Activated T-helper 2 cell treated with anti-CD3 and anti-CD28 coated beads, Interferon-gamma antibody, Interleukin-2, Interleukin-4, amounts not matched to agents 10 μg/mL and 5 μg/mL and 100 μg/mL, durations not matched to agents 14 hours and 24 hours and 36 hours (primary cell): ENCODE measurements at regions not wholly inside any gene's neighbourhood (a gene's known extent, or its start where the extent isn't known, plus 50 kb on each side); places are given as distances from the start of the nearest gene placed in this dataset.

Source experiments
- DNase-seq: peaks from one replicate; pipeline ENCODE4 v3.0.0; 2021; ENCODE audit warnings: low spot score
- H3K27ac Mint-ChIP-seq: one replicate; pipeline ENCODE4 v1.8.0; 2021; ENCODE audit warnings: mixed read lengths
- H3K27me3 Mint-ChIP-seq: one replicate; pipeline ENCODE4 v1.8.0; 2021; ENCODE audit warnings: low read depth, mixed read lengths
- H3K36me3 Mint-ChIP-seq: one replicate; pipeline ENCODE4 v1.8.0; 2021; ENCODE audit warnings: low read depth, mixed read lengths
- H3K4me1 Mint-ChIP-seq: one replicate; pipeline ENCODE4 v1.8.0; 2021; ENCODE audit warnings: low read depth, mixed read lengths
- H3K4me3 Mint-ChIP-seq: one replicate; pipeline ENCODE4 v1.8.0; 2021; ENCODE audit warnings: low read depth, mild to moderate bottlenecking, moderate library complexity, mixed read lengths
- H3K9me3 Mint-ChIP-seq: one replicate; pipeline ENCODE4 v1.8.0; 2021; ENCODE audit warnings: mixed read lengths
- intact Hi-C: fragments of 100-400 bp; cut with micrococcal nuclease; formaldehyde crosslinking; loops from one replicate; pipeline ENCODE4 v1.15.1; 2023

GRCh38 chr7:45402480-45403218, 171.5 kb upstream of the ADCY1 start:
- intact Hi-C loops = loop anchor here (5.0 kb wide), 1 partner anchor 45 kb away; no protein-coding TSS in a partner anchor
- H3K27me3 Mint-ChIP-seq = no peaks in the 10 kb centered on the region
- no peak overlapping the region for H3K4me3 Mint-ChIP-seq
- no peak for DNase-seq
- H3K36me3 Mint-ChIP-seq = no peaks in the 10 kb centered on the region
- peaks cover 5% of the 10 kb centered on the region for H3K9me3 Mint-ChIP-seq
- H3K4me1 Mint-ChIP-seq = peaks cover 11% of the 10 kb centered on the region
- peak overlapping the region; percentile 48 for H3K27ac Mint-ChIP-seq

GRCh38 chr7:45404622-45405021, 169.5 kb upstream of the ADCY1 start:
- DNase-seq = no peak
- intact Hi-C loops = loop anchor here (5.0 kb wide), 1 partner anchor 43 kb away; no protein-coding TSS in a partner anchor
- Mint-ChIP-seq H3K4me1 (peaks cover 11% of the 10 kb centered on the region), H3K27me3 (peaks cover 5% of the 10 kb centered on the region), H3K4me3 (no peak overlapping the region), H3K36me3 (no peaks in the 10 kb centered on the region), H3K9me3 (peaks cover 5% of the 10 kb centered on the region), H3K27ac (no peak overlapping the region)

GRCh38 chr7:45407730-45408408, 166.3 kb upstream of the ADCY1 start:
- Mint-ChIP-seq H3K36me3 (no peaks in the 10 kb centered on the region), H3K27me3 (peaks cover 5% of the 10 kb centered on the region), H3K27ac (no peak overlapping the region), H3K9me3 (peaks cover 10% of the 10 kb centered on the region), H3K4me3 (no peak overlapping the region), H3K4me1 (peaks cover 2% of the 10 kb centered on the region)
- no peak for DNase-seq
- intact Hi-C loops = no loop called here

- H3K9me3 Mint-ChIP-seq = peaks cover 10% of the 10 kb centered on the region
- DNase-seq = no peak
- H3K4me1 Mint-ChIP-seq = no peaks in the 10 kb centered on the region
- intact Hi-C loops = no loop called here
- no peaks in the 10 kb centered on the region for H3K36me3 Mint-ChIP-seq
- peaks cover 5% of the 10 kb centered on the region for H3K27me3 Mint-ChIP-seq
- H3K4me3 Mint-ChIP-seq = no peak overlapping the region
- no peak overlapping the region for H3K27ac Mint-ChIP-seq
These were observed 165.8 kb upstream of the ADCY1 start for GRCh38 chr7:45408409-45408737.

GRCh38 chr7:45410893-45411292, 163.3 kb upstream of the ADCY1 start:
- intact Hi-C loops = loop anchor here (10.0 kb wide), 1 partner anchor 134 kb away; no protein-coding TSS in a partner anchor
- no peak for DNase-seq
- Mint-ChIP-seq H3K36me3 (no peaks in the 10 kb centered on the region), H3K4me1 (no peaks in the 10 kb centered on the region), H3K27me3 (peaks cover 5% of the 10 kb centered on the region), H3K27ac (no peak overlapping the region), H3K4me3 (no peak overlapping the region), H3K9me3 (peaks cover 5% of the 10 kb centered on the region)

- Mint-ChIP-seq H3K27me3 (peaks cover 2% of the 10 kb centered on the region), H3K4me3 (no peak overlapping the region), H3K36me3 (no peaks in the 10 kb centered on the region), H3K4me1 (peaks cover 6% of the 10 kb centered on the region), H3K27ac (no peak overlapping the region), H3K9me3 (peaks cover 5% of the 10 kb centered on the region)
- intact Hi-C loops = loop anchor here (10.0 kb wide), 1 partner anchor 131 kb away; no protein-coding TSS in a partner anchor
- DNase-seq = no peak
These were observed 160.7 kb upstream of the ADCY1 start for GRCh38 chr7:45413419-45413818.

- H3K27ac Mint-ChIP-seq = no peak overlapping the region
- peaks cover 5% of the 10 kb centered on the region for H3K9me3 Mint-ChIP-seq
- H3K36me3 Mint-ChIP-seq = no peaks in the 10 kb centered on the region
- intact Hi-C loops = loop anchor here (10.0 kb wide), 1 partner anchor 131 kb away; no protein-coding TSS in a partner anchor
- no peak for DNase-seq
- H3K27me3 Mint-ChIP-seq = peaks cover 1% of the 10 kb centered on the region
- no peak overlapping the region for H3K4me3 Mint-ChIP-seq
- H3K4me1 Mint-ChIP-seq = peaks cover 6% of the 10 kb centered on the region
These were observed 159.9 kb upstream of the ADCY1 start for GRCh38 chr7:45414226-45414625.

GRCh38 chr7:45415265-45415664, 158.9 kb upstream of the ADCY1 start:
- Mint-ChIP-seq H3K9me3 (peaks cover 5% of the 10 kb centered on the region), H3K4me3 (no peak overlapping the region), H3K27me3 (peaks cover 4% of the 10 kb centered on the region), H3K36me3 (no peaks in the 10 kb centered on the region), H3K4me1 (peaks cover 6% of the 10 kb centered on the region), H3K27ac (no peak overlapping the region)
- intact Hi-C loops = loop anchor here (10.0 kb wide), 1 partner anchor 130 kb away; no protein-coding TSS in a partner anchor
- DNase-seq = no peak

GRCh38 chr7:45416846-45417245, 157.3 kb upstream of the ADCY1 start:
- H3K36me3 Mint-ChIP-seq = no peaks in the 10 kb centered on the region
- no peak for DNase-seq
- intact Hi-C loops = loop anchor here (1.0 to 10.0 kb wide), 2 partner anchors 26 to 128 kb away; no protein-coding TSS in a partner anchor
- H3K4me3 Mint-ChIP-seq = no peak overlapping the region
- H3K9me3 Mint-ChIP-seq = no peaks in the 10 kb centered on the region
- H3K27ac Mint-ChIP-seq = no peak overlapping the region
- H3K4me1 Mint-ChIP-seq = peaks cover 6% of the 10 kb centered on the region
- peaks cover 4% of the 10 kb centered on the region for H3K27me3 Mint-ChIP-seq

- Mint-ChIP-seq H3K27me3 (peaks cover 4% of the 10 kb centered on the region), H3K27ac (peak overlapping the region; percentile 42), H3K36me3 (no peaks in the 10 kb centered on the region), H3K4me1 (peaks cover 6% of the 10 kb centered on the region), H3K4me3 (no peak overlapping the region), H3K9me3 (no peaks in the 10 kb centered on the region)
- DNase-seq = no peak
- intact Hi-C loops = loop anchor here (1.0 to 10.0 kb wide), 2 partner anchors 26 to 128 kb away; no protein-coding TSS in a partner anchor
These were observed 156.9 kb upstream of the ADCY1 start for GRCh38 chr7:45417268-45417667.

- DNase-seq = no peak
- peaks cover 6% of the 10 kb centered on the region for H3K27me3 Mint-ChIP-seq
- no peaks in the 10 kb centered on the region for H3K36me3 Mint-ChIP-seq
- peaks cover 6% of the 10 kb centered on the region for H3K4me1 Mint-ChIP-seq
- H3K27ac Mint-ChIP-seq = peak overlapping the region; percentile 42
- H3K9me3 Mint-ChIP-seq = no peaks in the 10 kb centered on the region
- no peak overlapping the region for H3K4me3 Mint-ChIP-seq
- intact Hi-C loops = loop anchor here (1.0 to 10.0 kb wide), 3 partner anchors 26 to 127 kb away; no protein-coding TSS in a partner anchor
These were observed 156.4 kb upstream of the ADCY1 start for GRCh38 chr7:45417735-45418134.

GRCh38 chr7:45420843-45421495, 153.2 kb upstream of the ADCY1 start:
- Mint-ChIP-seq H3K27ac (no peak overlapping the region), H3K4me1 (peaks cover 6% of the 10 kb centered on the region), H3K27me3 (peaks cover 6% of the 10 kb centered on the region), H3K9me3 (no peaks in the 10 kb centered on the region), H3K36me3 (no peaks in the 10 kb centered on the region), H3K4me3 (no peak overlapping the region)
- intact Hi-C loops = no loop called here
- no peak for DNase-seq
